B cell (primary cell): ENCODE measurements at regions not wholly inside any gene's neighbourhood (a gene's known extent, or its start where the extent isn't known, plus 50 kb on each side); places are given as distances from the start of the nearest gene placed in this dataset.

Source experiments
- ATAC-seq: fragments of 200-7000 bp; cut with Tn5 transposase; one replicate; pipeline ENCODE4 v1.10.0; 2021; ENCODE audit warnings: low read depth, mild to moderate bottlenecking, moderate number of reproducible peaks, moderate library complexity
- CTCF ChIA-PET: fragments of 350-600 bp; sonication (Branson Sonifier 250); formaldehyde crosslinking; loops from one replicate; lab custom pipeline; 2021; ENCODE audit warnings: antibody characterized with exemption, inconsistent platforms; lab: Charles Lee
- POLR2A ChIA-PET: fragments of 350-600 bp; sonication (Branson Sonifier 250); formaldehyde crosslinking; loops from one replicate; lab custom pipeline; 2021; ENCODE audit warnings: antibody characterized with exemption; lab: Charles Lee
- DNase-seq: peaks from one replicate; pipeline ENCODE4 v3.0.0; 2013
- H2AFZ ChIP-seq: 2 replicates; pipeline ENCODE4 v1.6.1; 2012; ENCODE audit warnings: mild to moderate bottlenecking, low read depth, low read length; ENCODE audit not compliant: insufficient read depth, poor library complexity, severe bottlenecking
- H3K27ac ChIP-seq, 2 donors: 1 replicate in 1 of 2; 2 replicates in 1 of 2; pipeline ENCODE4 v1.5.1; 2012 to 2013; ENCODE audit warnings: low read length in 2 of 2, mild to moderate bottlenecking in 2 of 2, moderate library complexity in 1 of 2
- H3K27me3 ChIP-seq, 4 experiments: fragments of 200-600 bp in 1 of 4; sonication (generic) in 1 of 4; replicated peaks in 1 of 4; 1 replicate in 2 of 4; 2 replicates in 2 of 4; pipeline versions ENCODE4 v1.6.1 to v1.7.0; 2013 to 2016; ENCODE audit warnings: low read length in 3 of 4, mild to moderate bottlenecking in 2 of 4, mixed read lengths in 1 of 4, moderate library complexity in 1 of 4; ENCODE audit not compliant: insufficient read depth in 4 of 4, control insufficient read depth in 3 of 4; ENCODE audit errors: control extremely low read depth in 1 of 4
- H3K36me3 ChIP-seq, 2 experiments: replicated peaks in 1 of 2; 1 replicate in 1 of 2; 2 replicates in 1 of 2; pipeline versions ENCODE4 v1.6.1 to v1.7.1; 2013; ENCODE audit warnings: low read length in 1 of 2; ENCODE audit not compliant: insufficient read depth in 2 of 2, control insufficient read depth in 1 of 2; ENCODE audit errors: control extremely low read depth in 1 of 2, extremely low read depth in 1 of 2
- H3K4me1 ChIP-seq, 2 donors: fragments of 200-600 bp in 1 of 2; sonication (generic) in 1 of 2; 1 replicate in 1 of 2; 2 replicates in 1 of 2; pipeline versions ENCODE4 v1.5.1 to v1.6.1; 2013 to 2017; ENCODE audit warnings: low read length in 2 of 2; ENCODE audit not compliant: control insufficient read depth in 2 of 2, insufficient read depth in 2 of 2
- H3K4me2 ChIP-seq: replicated peaks from 2 replicates; pipeline ENCODE3; 2012; ENCODE audit warnings: mild to moderate bottlenecking, low read depth, low read length; ENCODE audit not compliant: poor library complexity, severe bottlenecking
- H3K4me3 ChIP-seq, 5 experiments: fragments of 200-600 bp in 1 of 5; sonication (generic) in 1 of 5; 1 replicate in 3 of 5; 2 replicates in 2 of 5; pipeline versions ENCODE4 v1.5.1 to v1.7.0; 2011 to 2016; ENCODE audit warnings: low read length in 4 of 5, mild to moderate bottlenecking in 4 of 5, low read depth in 2 of 5, control low read depth in 1 of 5, moderate library complexity in 1 of 5; ENCODE audit not compliant: insufficient read depth in 1 of 5; ENCODE audit errors: control extremely low read depth in 1 of 5, extremely low read depth in 1 of 5
- H3K79me2 ChIP-seq: fragments of 200-600 bp; sonication (generic); one replicate; pipeline ENCODE4 v1.6.0; 2016; ENCODE audit warnings: low read length; ENCODE audit not compliant: control insufficient read depth, insufficient read depth
- H3K9ac ChIP-seq: fragments of 200-600 bp; sonication (generic); 2 replicates; pipeline ENCODE4 v1.6.1; 2017; ENCODE audit warnings: mild to moderate bottlenecking, low read length, moderate library complexity
- H3K9me3 ChIP-seq, 3 donors: one replicate each; pipeline versions ENCODE4 v1.6.1 to v1.7.1; 2013; ENCODE audit warnings: low read length in 2 of 3; ENCODE audit not compliant: control insufficient read depth in 2 of 3, insufficient read depth in 1 of 3; ENCODE audit errors: control extremely low read depth in 1 of 3
- H4K20me1 ChIP-seq: 2 replicates; pipeline ENCODE4 v1.6.0; 2012; ENCODE audit warnings: mild to moderate bottlenecking, low read length; ENCODE audit not compliant: insufficient read depth, control insufficient read depth, poor library complexity, severe bottlenecking
- H3K27ac Mint-ChIP-seq: one replicate; pipeline ENCODE4 v1.8.0; 2021; ENCODE audit warnings: mixed read lengths
- H3K27me3 Mint-ChIP-seq: one replicate; pipeline ENCODE4 v1.8.0; 2021; ENCODE audit warnings: mixed read lengths
- H3K4me1 Mint-ChIP-seq: one replicate; pipeline ENCODE4 v1.8.0; 2021; ENCODE audit warnings: mixed read lengths
- H3K4me3 Mint-ChIP-seq: one replicate; pipeline ENCODE4 v1.8.0; 2021; ENCODE audit warnings: mixed read lengths
- H3K9me3 Mint-ChIP-seq: one replicate; pipeline ENCODE4 v1.8.0; 2022; ENCODE audit warnings: mixed read lengths; ENCODE audit not compliant: insufficient read depth
- EZH2 ChIP-seq: IDR thresholded peaks from 2 replicates; pipeline ENCODE4 v1.6.1; 2012; ENCODE audit warnings: borderline replicate concordance, low read depth, mild to moderate bottlenecking, moderate library complexity, low read length; ENCODE audit not compliant: insufficient read depth, poor library complexity, severe bottlenecking
- WGBS: methylation state at CpG from one replicate; pipeline ENCODE4 v1.1.5; 2013; ENCODE audit warnings: missing lambda C conversion rate; ENCODE audit not compliant: insufficient coverage; 5-methylcytosine and 5-hydroxymethylcytosine counted together
- intact Hi-C: fragments of 100-400 bp; cut with micrococcal nuclease; formaldehyde crosslinking; loops from one replicate; pipeline ENCODE4 v1.10.0; 2022
- TF ChIP-seq, protein P1 (sequence below): fragments of 200-600 bp; IDR thresholded peaks from one replicate; pipeline ENCODE4 v1.8.0; 2022; ENCODE audit warnings: antibody characterized with exemption, mild to moderate bottlenecking

DNA sequence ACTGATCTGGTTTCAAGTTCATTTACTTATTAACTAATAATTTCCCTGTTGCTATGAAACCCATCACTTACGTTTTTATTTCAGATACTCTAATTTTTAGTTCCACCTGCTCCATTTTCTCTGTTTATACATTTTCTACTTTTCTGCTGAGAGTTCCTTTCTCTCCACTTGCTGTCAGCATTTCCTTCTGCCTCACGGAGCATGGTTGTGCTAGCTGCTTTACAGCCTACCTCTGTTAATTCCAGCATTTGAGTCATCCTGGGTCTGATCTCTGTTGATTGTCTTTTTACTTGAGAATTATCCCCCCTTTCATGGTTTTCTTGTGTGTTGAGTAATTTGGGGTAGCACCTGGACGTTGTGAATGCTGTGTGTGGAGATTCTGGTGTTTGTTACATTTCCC, 373.2 kb upstream of the C1orf174 start:
- intact Hi-C loops, result no loop called here
- H3K27ac Mint-ChIP-seq, result no peak overlapping the region
- CTCF ChIA-PET, result no interaction called here
- H3K4me1 Mint-ChIP-seq, result no peaks in the 10 kb centered on the region
- POLR2A ChIA-PET, result no interaction called here
- peaks cover 34% of the 10 kb centered on the region for H3K27me3 Mint-ChIP-seq
- 83% methylated on average over 1 of the region's 3 CpGs for WGBS
- no peak for DNase-seq
- Histone ChIP-seq H4K20me1 (no peaks in the 10 kb centered on the region), H2AFZ (no peak overlapping the region), H3K9ac (no peak overlapping the region), H3K4me1 (no peaks in the 10 kb centered on the region), H3K27me3 (peaks cover 0 to 9% (median 1%) of the 10 kb centered on the region in 4 experiments), H3K79me2 (no peaks in the 10 kb centered on the region), H3K36me3 (no peaks in the 10 kb centered on the region), H3K9me3 (peaks cover 1 to 25% (median 6%) of the 10 kb centered on the region in 3 donors), H3K27ac (no peak overlapping the region), H3K4me3 (no peak overlapping the region), H3K4me2 (no peak overlapping the region)
- no peak for TF ChIP-seq EZH2
- TF ChIP-seq, protein P1, sequence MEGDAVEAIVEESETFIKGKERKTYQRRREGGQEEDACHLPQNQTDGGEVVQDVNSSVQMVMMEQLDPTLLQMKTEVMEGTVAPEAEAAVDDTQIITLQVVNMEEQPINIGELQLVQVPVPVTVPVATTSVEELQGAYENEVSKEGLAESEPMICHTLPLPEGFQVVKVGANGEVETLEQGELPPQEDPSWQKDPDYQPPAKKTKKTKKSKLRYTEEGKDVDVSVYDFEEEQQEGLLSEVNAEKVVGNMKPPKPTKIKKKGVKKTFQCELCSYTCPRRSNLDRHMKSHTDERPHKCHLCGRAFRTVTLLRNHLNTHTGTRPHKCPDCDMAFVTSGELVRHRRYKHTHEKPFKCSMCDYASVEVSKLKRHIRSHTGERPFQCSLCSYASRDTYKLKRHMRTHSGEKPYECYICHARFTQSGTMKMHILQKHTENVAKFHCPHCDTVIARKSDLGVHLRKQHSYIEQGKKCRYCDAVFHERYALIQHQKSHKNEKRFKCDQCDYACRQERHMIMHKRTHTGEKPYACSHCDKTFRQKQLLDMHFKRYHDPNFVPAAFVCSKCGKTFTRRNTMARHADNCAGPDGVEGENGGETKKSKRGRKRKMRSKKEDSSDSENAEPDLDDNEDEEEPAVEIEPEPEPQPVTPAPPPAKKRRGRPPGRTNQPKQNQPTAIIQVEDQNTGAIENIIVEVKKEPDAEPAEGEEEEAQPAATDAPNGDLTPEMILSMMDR, result no peak
- no peak overlapping the region for H3K4me3 Mint-ChIP-seq
- peaks cover 5% of the 10 kb centered on the region for H3K9me3 Mint-ChIP-seq
- no peak for ATAC-seq

DNA sequence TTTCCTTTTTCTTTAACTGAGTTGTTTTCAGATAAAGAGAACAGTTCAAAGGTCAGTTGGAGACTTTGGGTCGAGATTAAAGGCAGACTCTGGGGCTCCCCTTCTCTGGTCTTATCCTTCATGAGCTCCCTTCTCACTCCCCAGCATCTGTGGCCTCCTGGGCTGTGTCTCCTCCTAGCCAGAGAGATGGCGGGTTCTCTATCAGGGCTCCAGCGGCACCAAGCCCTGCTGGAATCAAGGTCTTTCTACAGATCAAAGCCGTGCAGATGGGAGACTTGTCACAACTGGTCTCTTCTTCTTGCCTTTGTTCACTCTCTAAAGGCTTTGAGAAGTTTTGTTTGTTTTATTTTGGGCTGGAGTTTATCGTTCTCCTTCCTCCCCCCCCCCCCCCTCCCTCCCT, 373.7 kb upstream of the C1orf174 start:
- peaks cover 34% of the 10 kb centered on the region for H3K27me3 Mint-ChIP-seq
- DNase-seq (no peak), ATAC-seq (no peak)
- H3K36me3 ChIP-seq, result no peaks in the 10 kb centered on the region
- ChIA-PET POLR2A (no interaction called here), CTCF (no interaction called here)
- H3K9ac ChIP-seq, result no peak overlapping the region
- no peak overlapping the region for H3K4me2 ChIP-seq
- no peak overlapping the region for H3K27ac ChIP-seq
- intact Hi-C loops, result no loop called here
- no peak overlapping the region for H2AFZ ChIP-seq
- no peak for TF ChIP-seq EZH2
- TF ChIP-seq, protein P1, result no peak
- peaks cover 2 to 25% (median 6%) of the 10 kb centered on the region in 3 donors for H3K9me3 ChIP-seq
- H3K27me3 ChIP-seq, result peaks cover 0 to 9% (median 1%) of the 10 kb centered on the region in 4 experiments
- no peak overlapping the region for H3K4me3 ChIP-seq
- H3K9me3 Mint-ChIP-seq, result peaks cover 5% of the 10 kb centered on the region
- no peak overlapping the region for H3K27ac Mint-ChIP-seq
- no peaks in the 10 kb centered on the region for H3K4me1 Mint-ChIP-seq
- 80% methylated on average over 1 of the region's 5 CpGs for WGBS
- no peaks in the 10 kb centered on the region for H4K20me1 ChIP-seq
- H3K4me1 ChIP-seq, result no peaks in the 10 kb centered on the region
- no peak overlapping the region for H3K4me3 Mint-ChIP-seq
- H3K79me2 ChIP-seq, result no peaks in the 10 kb centered on the region
